ENCODE measurements at regions not wholly inside any gene's neighbourhood (a gene's known extent, or its start where the extent isn't known, plus 50 kb on each side); places are given as distances from the start of the nearest gene placed in this dataset.

- Histone ChIP-seq H3K9me3 (no peaks in the 10 kb centered on the region), H3K4me1 (ENCODE audit: low read depth) (no peaks in the 10 kb centered on the region), H3K4me3 (no peak overlapping the region), H3K36me3 (ENCODE audit: low read depth) (no peaks in the 10 kb centered on the region)
- DNase-seq (no peak), ATAC-seq (no peak)
- intact Hi-C loops (cut with DNase I, micrococcal nuclease), result no loop called here
- no peak for TF ChIP-seq CTCF (IDR thresholded peaks at IDR 0.05)
These were observed 61.4 kb downstream of the HAPSTR1 start for GRCh38 chr16:9152649-9153501.

- DNase-seq (no peak), ATAC-seq (no peak)
- Histone ChIP-seq H3K4me1 (ENCODE audit: low read depth) (no peaks in the 10 kb centered on the region), H3K36me3 (ENCODE audit: low read depth) (no peaks in the 10 kb centered on the region), H3K4me3 (no peak overlapping the region), H3K9me3 (no peaks in the 10 kb centered on the region)
- TF ChIP-seq CTCF (IDR thresholded peaks at IDR 0.05), result no peak
- intact Hi-C loops (cut with DNase I, micrococcal nuclease), result no loop called here
These were observed 62.0 kb downstream of the HAPSTR1 start for GRCh38 chr16:9153502-9153864.

- Histone ChIP-seq H3K4me3 (no peak overlapping the region), H3K36me3 (ENCODE audit: low read depth) (no peaks in the 10 kb centered on the region), H3K9me3 (no peaks in the 10 kb centered on the region), H3K4me1 (ENCODE audit: low read depth) (no peaks in the 10 kb centered on the region)
- DNase-seq (no peak), ATAC-seq (no peak)
- intact Hi-C loops (cut with DNase I, micrococcal nuclease), result no loop called here
- no peak for TF ChIP-seq CTCF (IDR thresholded peaks at IDR 0.05)
These were observed 63.3 kb downstream of the HAPSTR1 start for GRCh38 chr16:9154567-9155410.

DNA sequence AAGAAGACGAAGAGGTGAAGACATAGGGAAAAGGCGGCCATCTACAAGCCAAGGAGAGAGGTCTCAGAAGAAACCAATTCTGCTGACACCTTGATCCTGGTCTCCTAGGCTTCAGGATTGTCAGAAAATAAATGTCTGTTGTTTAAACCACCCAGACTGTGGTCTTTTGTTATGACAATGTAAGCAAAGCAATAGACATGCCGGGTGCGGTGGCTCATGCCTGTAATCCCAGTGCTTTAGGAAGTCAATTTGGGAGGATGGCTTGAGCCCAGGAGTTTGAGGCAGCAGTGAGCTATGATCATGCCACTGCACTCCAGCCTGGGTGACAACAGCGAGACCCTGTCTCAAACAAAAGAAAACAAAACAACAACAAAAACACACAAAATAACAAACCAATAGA lies 64.4 kb downstream of the HAPSTR1 start:
- DNase-seq, result no peak
- H3K4me3 ChIP-seq, result no peak overlapping the region
- H3K4me1 ChIP-seq (ENCODE audit: low read depth), result no peaks in the 10 kb centered on the region
- no peaks in the 10 kb centered on the region for H3K36me3 ChIP-seq (ENCODE audit: low read depth)
- ATAC-seq, result no peak
- TF ChIP-seq CTCF (IDR thresholded peaks at IDR 0.05), result no peak
- no peaks in the 10 kb centered on the region for H3K9me3 ChIP-seq
- intact Hi-C loops (cut with DNase I, micrococcal nuclease), result no loop called here

GRCh38 chr16:9159839-9160550 lies 68.6 kb downstream of the HAPSTR1 start:
- peak; percentile 29 for TF ChIP-seq CTCF (IDR thresholded peaks at IDR 0.05)
- peak in 2 of 3 donors; percentile 76 to 78 for DNase-seq
- ATAC-seq, result peak; percentile 83
- Histone ChIP-seq H3K4me1 (ENCODE audit: low read depth) (no peaks in the 10 kb centered on the region), H3K4me3 (no peak overlapping the region), H3K9me3 (no peaks in the 10 kb centered on the region), H3K36me3 (ENCODE audit: low read depth) (no peaks in the 10 kb centered on the region)
- intact Hi-C loops (cut with DNase I, micrococcal nuclease), result no loop called here

Measured in mucosa of descending colon (tissue), 3 donors.